Glomerular visceral epithelial cell (primary cell): ENCODE measurements at regions not wholly inside any gene's neighbourhood (a gene's known extent, or its start where the extent isn't known, plus 50 kb on each side); places are given as distances from the start of the nearest gene placed in this dataset.
"Not testable (repeated sequence)": the region's sequence is repeated elsewhere in the genome, so short reads cannot be mapped to it uniquely, and the experiment has no call there.

Experiments
- DNase-seq: peaks from one replicate; pipeline ENCODE4 v3.0.0-alpha.2; 2016; ENCODE audit errors: extremely low spot score

GRCh38 chr10:108090476-108091215 is 926.1 kb upstream of the SORCS1 start:
- DNase-seq: no peak

- no peak for DNase-seq
Observed at GRCh38 chr10:108086502-108086901, 922.0 kb upstream of the SORCS1 start.

GRCh38 chr10:108082596-108082995 is 918.1 kb upstream of the SORCS1 start:
- no peak for DNase-seq

- DNase-seq: no peak
Observed at GRCh38 chr10:108078263-108078662, 913.8 kb upstream of the SORCS1 start.

GRCh38 chr10:108072466-108072865 is 908.0 kb upstream of the SORCS1 start:
- no peak for DNase-seq

GRCh38 chr10:108070789-108071188 is 906.3 kb upstream of the SORCS1 start:
- no peak for DNase-seq

- no peak for DNase-seq
Observed at GRCh38 chr10:108069096-108069495, 904.6 kb upstream of the SORCS1 start.

- DNase-seq: no peak
Observed at GRCh38 chr10:108064746-108065260, 900.3 kb upstream of the SORCS1 start.

- no peak for DNase-seq
Observed at GRCh38 chr10:108060246-108060645, 895.7 kb upstream of the SORCS1 start.

- DNase-seq: no peak
Observed at GRCh38 chr10:108055506-108055905, 891.0 kb upstream of the SORCS1 start.

GRCh38 chr10:108052981-108053380 is 888.5 kb upstream of the SORCS1 start:
- no peak for DNase-seq

- DNase-seq: no peak
Observed at GRCh38 chr10:108051218-108051617, 886.7 kb upstream of the SORCS1 start.

- no peak for DNase-seq
Observed at GRCh38 chr10:108050626-108051025, 886.1 kb upstream of the SORCS1 start.

GRCh38 chr10:108049668-108050067 is 885.2 kb upstream of the SORCS1 start:
- no peak for DNase-seq

GRCh38 chr10:108048898-108049297 is 884.4 kb upstream of the SORCS1 start:
- no peak for DNase-seq

GRCh38 chr10:108039821-108040584 is 875.5 kb upstream of the SORCS1 start:
- DNase-seq: no peak

GRCh38 chr10:108037061-108037460 is 872.6 kb upstream of the SORCS1 start:
- DNase-seq: no peak

- no peak for DNase-seq
Observed at GRCh38 chr10:108036265-108036664, 871.8 kb upstream of the SORCS1 start.

GRCh38 chr10:108034829-108035228 is 870.3 kb upstream of the SORCS1 start:
- no peak for DNase-seq

GRCh38 chr10:108033518-108033917 is 869.0 kb upstream of the SORCS1 start:
- not testable (repeated sequence) for DNase-seq

- no peak for DNase-seq
Observed at GRCh38 chr10:108031505-108031904, 867.0 kb upstream of the SORCS1 start.

GRCh38 chr10:108014902-108015177 is 850.3 kb upstream of the SORCS1 start:
- DNase-seq: no peak
